Stomach smooth muscle (tissue), 2 donors: ENCODE measurements at regions not wholly inside any gene's neighbourhood (a gene's known extent, or its start where the extent isn't known, plus 50 kb on each side); places are given as distances from the start of the nearest gene placed in this dataset.
"Not testable (repeated sequence)": the region's sequence is repeated elsewhere in the genome, so short reads cannot be mapped to it uniquely, and the experiment has no call there.

Experiments used
- H3K27ac ChIP-seq: one replicate; pipeline ENCODE4 v1.7.0; 2013; ENCODE audit warnings: mild to moderate bottlenecking, low read length, inconsistent platforms
- H3K27me3 ChIP-seq, 2 donors: one replicate each; pipeline ENCODE4 v1.7.0; 2013; ENCODE audit warnings: low read length in 2 of 2; ENCODE audit not compliant: insufficient read depth in 2 of 2, control insufficient read depth in 1 of 2
- H3K36me3 ChIP-seq, 2 donors: one replicate each; pipeline ENCODE4 v1.7.0; 2013; ENCODE audit warnings: low read length in 2 of 2; ENCODE audit not compliant: control insufficient read depth in 2 of 2, insufficient read depth in 2 of 2
- H3K4me1 ChIP-seq: one replicate; pipeline ENCODE4 v1.7.0; 2013; ENCODE audit warnings: low read length; ENCODE audit not compliant: control insufficient read depth, insufficient read depth
- H3K4me3 ChIP-seq, 2 donors: one replicate each; pipeline ENCODE4 v1.7.0; 2013; ENCODE audit warnings: low read length in 2 of 2
- H3K9ac ChIP-seq, 2 donors: one replicate each; pipeline ENCODE4 v1.7.0; 2013; ENCODE audit warnings: low read length in 2 of 2, mild to moderate bottlenecking in 1 of 2
- H3K9me3 ChIP-seq, 2 donors: one replicate each; pipeline ENCODE4 v1.7.0; 2013; ENCODE audit warnings: low read length in 2 of 2; ENCODE audit not compliant: control insufficient read depth in 2 of 2
- donor health status: healthy.
- donor health status: Pancreatic carcinoma.

GRCh38 chr1:22208973-22209378, 66.1 kb upstream of the WNT4 start:
- Histone ChIP-seq H3K27me3 (peaks cover 30 to 50% of the 10 kb centered on the region in 2 donors), H3K4me3 (no peak overlapping the region), H3K9ac (no peak overlapping the region), H3K36me3 (no peaks in the 10 kb centered on the region), H3K27ac (no peak overlapping the region), H3K4me1 (no peaks in the 10 kb centered on the region), H3K9me3 (no peaks in the 10 kb centered on the region)

- H3K27me3 ChIP-seq: peaks cover 30 to 49% of the 10 kb centered on the region in 2 donors
- no peaks in the 10 kb centered on the region for H3K36me3 ChIP-seq
Observed at GRCh38 chr1:22210176-22210575, 67.3 kb upstream of the WNT4 start.

DNA sequence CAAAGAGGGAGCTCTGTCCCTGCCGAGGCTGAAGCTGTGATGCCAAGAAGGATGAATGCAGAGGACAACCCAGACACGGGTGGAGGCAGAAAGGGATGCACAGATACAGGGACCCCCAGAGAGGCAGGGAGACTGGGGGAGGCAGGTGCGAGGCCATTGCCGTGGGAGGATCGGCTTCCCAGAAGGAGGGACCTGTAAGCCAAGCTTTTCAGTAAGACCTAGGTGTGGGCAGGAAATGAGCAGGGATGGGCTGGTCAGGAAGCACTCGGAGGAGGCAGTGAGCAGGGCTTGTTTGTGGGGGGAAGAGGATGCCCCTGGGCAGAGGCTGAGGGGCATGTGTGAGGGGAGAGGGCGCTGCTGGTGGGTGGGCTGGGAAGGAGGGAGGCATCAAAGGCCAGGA, 67.7 kb upstream of the WNT4 start:
- H3K9me3 ChIP-seq: no peaks in the 10 kb centered on the region
- no peak overlapping the region for H3K9ac ChIP-seq
- H3K4me3 ChIP-seq: no peak overlapping the region
- H3K4me1 ChIP-seq: no peaks in the 10 kb centered on the region
- no peak overlapping the region for H3K27ac ChIP-seq
- peaks cover 30 to 48% of the 10 kb centered on the region in 2 donors for H3K27me3 ChIP-seq
- no peaks in the 10 kb centered on the region for H3K36me3 ChIP-seq

More at GRCh38 chr1:22210176-22210575, 67.3 kb upstream of the WNT4 start:
- H3K27ac ChIP-seq: no peak overlapping the region
- H3K9ac ChIP-seq: no peak overlapping the region
- no peaks in the 10 kb centered on the region for H3K9me3 ChIP-seq
- H3K4me1 ChIP-seq: no peaks in the 10 kb centered on the region
- H3K4me3 ChIP-seq: no peak overlapping the region

- H3K4me1 ChIP-seq, H3K4me3 ChIP-seq, H3K9me3 ChIP-seq, H3K27ac ChIP-seq, H3K9ac ChIP-seq, H3K36me3 ChIP-seq: not testable (repeated sequence)
- H3K27me3 ChIP-seq: peaks cover 35 to 47% of the 10 kb centered on the region in 2 donors
Observed at GRCh38 chr1:22211459-22211858, 68.6 kb upstream of the WNT4 start.

- H3K27ac ChIP-seq: no peak overlapping the region
- H3K27me3 ChIP-seq: peaks cover 33 to 36% of the 10 kb centered on the region in 2 donors
- no peaks in the 10 kb centered on the region for H3K36me3 ChIP-seq
- H3K4me1 ChIP-seq: no peaks in the 10 kb centered on the region
- H3K4me3 ChIP-seq: no peak overlapping the region
- H3K9ac ChIP-seq: no peak overlapping the region
- no peaks in the 10 kb centered on the region for H3K9me3 ChIP-seq
Observed at GRCh38 chr1:22212400-22213233, 69.7 kb upstream of the WNT4 start.

GRCh38 chr1:22216210-22216883, 73.5 kb upstream of the WNT4 start:
- Histone ChIP-seq H3K27me3 (peaks cover 13 to 14% of the 10 kb centered on the region in 2 donors), H3K27ac (no peak overlapping the region), H3K4me1 (no peaks in the 10 kb centered on the region), H3K9me3 (peaks cover 0 to 3% of the 10 kb centered on the region in 2 donors), H3K36me3 (no peaks in the 10 kb centered on the region), H3K4me3 (no peak overlapping the region), H3K9ac (no peak overlapping the region)

- H3K27me3 ChIP-seq: peaks cover 15 to 17% of the 10 kb centered on the region in 2 donors
- H3K9ac ChIP-seq: no peak overlapping the region
- no peak overlapping the region for H3K4me3 ChIP-seq
- no peak overlapping the region for H3K27ac ChIP-seq
- peaks cover 0 to 8% of the 10 kb centered on the region in 2 donors for H3K9me3 ChIP-seq
- no peaks in the 10 kb centered on the region for H3K36me3 ChIP-seq
- no peaks in the 10 kb centered on the region for H3K4me1 ChIP-seq
Observed at GRCh38 chr1:22216966-22217365, 74.1 kb upstream of the WNT4 start.

- H3K27me3 ChIP-seq: peaks cover 9 to 13% of the 10 kb centered on the region in 2 donors
- H3K4me3 ChIP-seq: no peak overlapping the region
- H3K4me1 ChIP-seq: no peaks in the 10 kb centered on the region
- H3K9ac ChIP-seq: no peak overlapping the region
- H3K9me3 ChIP-seq: peaks cover 0 to 8% of the 10 kb centered on the region in 2 donors
- H3K36me3 ChIP-seq: no peaks in the 10 kb centered on the region
- H3K27ac ChIP-seq: no peak overlapping the region
Observed at GRCh38 chr1:22217811-22218460, 75.0 kb upstream of the WNT4 start.

GRCh38 chr1:22218618-22219250, 75.8 kb upstream of the WNT4 start:
- H3K4me1 ChIP-seq: no peaks in the 10 kb centered on the region
- peaks cover 5 to 13% of the 10 kb centered on the region in 2 donors for H3K27me3 ChIP-seq
- no peaks in the 10 kb centered on the region for H3K36me3 ChIP-seq
- no peak overlapping the region for H3K9ac ChIP-seq
- peaks cover 0 to 8% of the 10 kb centered on the region in 2 donors for H3K9me3 ChIP-seq
- H3K4me3 ChIP-seq: no peak overlapping the region
- no peak overlapping the region for H3K27ac ChIP-seq

GRCh38 chr1:22221233-22221780, 78.4 kb upstream of the WNT4 start:
- Histone ChIP-seq H3K4me3 (no peak overlapping the region), H3K27me3 (peaks cover 5 to 10% of the 10 kb centered on the region in 2 donors), H3K4me1 (no peaks in the 10 kb centered on the region), H3K27ac (no peak overlapping the region), H3K36me3 (no peaks in the 10 kb centered on the region), H3K9ac (no peak overlapping the region), H3K9me3 (peaks cover 0 to 12% of the 10 kb centered on the region in 2 donors)
